Activated CD4-positive, alpha-beta T cell treated with anti-CD3 and anti-CD28 coated beads for 4 hours (primary cell): ENCODE measurements at regions not wholly inside any gene's neighbourhood (a gene's known extent, or its start where the extent isn't known, plus 50 kb on each side); places are given as distances from the start of the nearest gene placed in this dataset.
"Not testable (repeated sequence)": the region's sequence is repeated elsewhere in the genome, so short reads cannot be mapped to it uniquely, and the experiment has no call there.

Experiments
- DNase-seq, 2 donors: peaks; one replicate each; pipeline ENCODE4 v3.0.0-alpha.2; 2020

GRCh38 chr5:106874531-106874930 lies 796.2 kb downstream of the EFNA5 start:
- no peak for DNase-seq

- DNase-seq = no peak
Measured at GRCh38 chr5:106873568-106873967, 797.2 kb downstream of the EFNA5 start.

- no peak for DNase-seq
Measured at GRCh38 chr5:106865279-106865678, 805.5 kb downstream of the EFNA5 start.

DNA sequence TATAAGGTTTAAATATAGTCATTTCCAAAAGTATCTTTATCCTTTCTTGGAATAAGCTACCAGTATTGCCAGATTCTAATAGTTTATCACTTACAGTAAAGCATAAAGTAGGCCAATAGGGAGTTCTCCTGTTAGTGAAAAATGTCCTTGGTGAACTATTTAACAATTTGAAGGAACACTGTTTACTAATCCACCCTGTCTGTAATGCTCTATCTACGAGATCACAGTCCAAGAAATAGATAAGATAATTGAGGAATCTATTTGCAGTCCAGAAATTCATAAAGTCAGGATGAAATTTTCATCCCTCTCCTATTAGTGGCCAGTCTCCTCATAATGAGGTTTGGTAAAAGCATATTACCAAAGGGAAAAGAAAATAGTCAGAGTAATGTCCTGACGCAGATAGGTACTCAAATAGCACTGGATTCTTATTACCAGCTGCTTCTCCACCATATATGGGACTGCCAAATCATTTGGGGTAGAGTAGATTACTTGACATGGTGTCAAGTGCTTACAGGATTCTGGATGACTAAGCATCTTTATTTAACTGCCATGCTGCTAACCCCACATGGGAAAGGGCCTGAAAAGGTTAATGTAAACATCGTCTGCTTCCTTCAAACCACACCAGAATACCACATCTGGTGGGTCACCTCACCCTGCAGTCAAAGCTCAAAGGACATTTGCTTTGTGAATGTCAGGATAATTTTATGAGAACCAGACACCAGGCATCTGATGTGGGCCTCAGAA lies 808.1 kb downstream of the EFNA5 start:
- no peak for DNase-seq

- no peak for DNase-seq
Measured at GRCh38 chr5:106860398-106861044, 810.2 kb downstream of the EFNA5 start.

DNA sequence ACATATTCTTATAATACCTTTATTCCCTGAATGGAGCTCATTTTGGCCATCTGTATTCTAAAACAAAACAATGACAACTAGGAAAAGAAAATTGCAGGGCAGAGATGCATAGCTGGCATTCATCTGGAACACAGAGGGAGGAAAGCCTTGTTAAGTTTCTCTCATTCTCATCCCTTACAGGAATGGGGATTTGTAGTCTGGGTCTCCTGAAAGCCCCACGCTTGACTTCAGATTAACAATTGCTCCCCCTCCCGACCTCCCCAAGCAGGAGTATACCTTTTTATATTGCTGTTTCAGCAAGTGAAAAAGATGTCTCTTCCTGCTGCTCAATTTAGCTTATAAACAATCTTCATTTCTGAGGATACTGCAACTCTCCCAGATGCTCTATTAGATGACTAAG lies 812.1 kb downstream of the EFNA5 start:
- no peak for DNase-seq

- no peak for DNase-seq
Measured at GRCh38 chr5:106854922-106855321, 815.8 kb downstream of the EFNA5 start.

GRCh38 chr5:106854105-106854687 lies 816.5 kb downstream of the EFNA5 start:
- no peak for DNase-seq

- DNase-seq = no peak
Measured at GRCh38 chr5:106853266-106853665, 817.5 kb downstream of the EFNA5 start.

DNA sequence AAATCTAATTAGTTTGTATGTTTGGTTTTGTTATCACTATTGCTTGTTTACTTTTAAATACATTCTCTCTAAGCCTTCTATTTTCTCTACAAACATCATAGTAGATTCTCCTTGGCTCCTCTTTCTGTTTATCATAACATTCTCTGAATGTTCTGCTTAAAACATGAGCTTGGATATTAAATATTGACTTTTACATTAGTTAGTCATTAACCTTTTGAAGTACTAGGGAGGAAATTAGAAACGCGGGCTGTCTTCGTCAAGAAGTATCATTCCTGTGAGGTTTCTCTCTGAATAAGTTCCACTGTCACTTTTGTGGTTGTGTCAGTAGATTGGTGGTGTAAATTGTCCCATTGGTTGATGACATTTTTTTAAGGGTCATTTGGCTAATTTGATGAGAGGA lies 821.5 kb downstream of the EFNA5 start:
- no peak for DNase-seq

- DNase-seq = no peak
Measured at GRCh38 chr5:106843812-106844416, 826.8 kb downstream of the EFNA5 start.

DNA sequence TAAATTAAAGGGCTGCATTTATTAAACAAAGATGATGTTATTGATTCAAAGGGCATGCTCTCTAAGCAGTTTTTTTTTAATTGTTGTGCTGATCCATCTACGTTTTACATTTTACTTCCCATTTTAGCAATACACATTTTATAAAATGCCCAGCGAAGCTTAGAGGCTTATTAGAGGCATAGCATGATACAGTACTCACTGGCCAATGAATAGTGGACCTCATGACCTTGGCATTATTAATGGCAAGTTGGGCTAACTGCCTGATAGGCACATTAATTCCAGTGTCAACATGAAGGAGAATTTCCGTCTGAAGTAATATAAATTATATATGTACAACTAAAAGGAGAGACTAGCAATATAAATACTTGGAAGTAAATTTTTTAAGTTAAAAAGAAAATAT lies 837.2 kb downstream of the EFNA5 start:
- no peak for DNase-seq

DNA sequence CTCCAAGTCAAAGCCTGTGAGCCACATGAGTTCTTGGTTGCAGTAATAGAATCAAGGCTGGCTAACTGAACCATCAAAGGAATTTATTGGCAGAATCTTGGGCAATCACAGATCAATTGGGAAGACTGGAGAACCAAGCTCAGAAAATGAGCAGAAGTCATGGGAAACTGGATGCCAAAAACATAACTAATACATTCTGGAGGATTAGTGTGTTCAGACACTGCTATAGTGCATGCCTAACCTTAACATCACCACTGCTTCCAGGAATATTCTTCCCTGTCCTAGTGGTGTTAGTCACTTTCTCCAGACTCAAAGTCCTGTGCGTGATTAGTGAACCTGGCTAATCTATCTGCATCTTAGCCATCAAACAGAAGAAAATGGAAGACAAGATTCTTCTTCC lies 843.7 kb downstream of the EFNA5 start:
- no peak for DNase-seq

GRCh38 chr5:106825374-106825773 lies 845.4 kb downstream of the EFNA5 start:
- DNase-seq = no peak

- DNase-seq = no peak
Measured at GRCh38 chr5:106822851-106823250, 847.9 kb downstream of the EFNA5 start.

GRCh38 chr5:106818552-106818951 lies 852.2 kb downstream of the EFNA5 start:
- no peak for DNase-seq

DNA sequence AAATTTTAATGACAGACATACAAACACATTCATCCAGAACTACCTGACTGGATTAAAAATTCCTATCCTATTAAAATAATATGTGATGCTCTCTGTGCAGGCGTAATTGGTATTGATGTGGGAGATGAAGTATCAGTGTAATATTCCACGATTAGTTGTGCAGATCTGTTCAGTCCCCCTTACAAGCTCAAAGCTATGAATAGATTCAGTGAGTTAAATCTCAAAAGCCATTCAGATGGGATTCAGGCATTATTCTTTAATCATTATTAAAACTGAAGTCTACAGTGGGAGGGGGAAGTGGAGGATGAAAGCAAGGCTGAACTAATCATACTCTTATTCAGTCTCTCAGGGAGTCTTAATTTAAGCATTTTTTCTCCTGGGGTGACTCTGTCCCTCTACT lies 855.8 kb downstream of the EFNA5 start:
- DNase-seq = no peak

GRCh38 chr5:106801554-106801953 lies 869.2 kb downstream of the EFNA5 start:
- no peak for DNase-seq

DNA sequence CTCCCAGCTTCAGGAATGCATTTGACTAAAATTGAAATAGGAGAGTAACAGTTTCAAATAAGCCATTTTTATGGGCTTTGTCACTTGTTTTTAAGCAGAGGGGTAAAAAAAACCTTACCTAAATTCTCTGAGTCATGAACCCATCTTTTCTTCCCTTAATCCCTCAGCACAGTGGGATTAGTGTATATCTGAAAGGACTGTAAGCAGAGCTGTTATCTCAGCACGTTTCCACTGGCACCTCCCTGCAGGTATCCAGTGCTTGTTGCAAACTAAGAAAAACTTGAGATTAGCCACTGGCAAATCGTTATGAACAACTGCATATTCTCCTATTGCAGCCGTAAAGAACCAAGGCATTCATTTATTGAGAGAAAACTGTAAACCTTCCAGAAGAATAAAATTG lies 872.7 kb downstream of the EFNA5 start:
- DNase-seq = no peak

- no peak for DNase-seq
Measured at GRCh38 chr5:106796081-106796480, 874.7 kb downstream of the EFNA5 start.

GRCh38 chr5:106784846-106785245 lies 885.9 kb downstream of the EFNA5 start:
- no peak for DNase-seq

GRCh38 chr5:106780355-106780754 lies 890.4 kb downstream of the EFNA5 start:
- DNase-seq = no peak

DNA sequence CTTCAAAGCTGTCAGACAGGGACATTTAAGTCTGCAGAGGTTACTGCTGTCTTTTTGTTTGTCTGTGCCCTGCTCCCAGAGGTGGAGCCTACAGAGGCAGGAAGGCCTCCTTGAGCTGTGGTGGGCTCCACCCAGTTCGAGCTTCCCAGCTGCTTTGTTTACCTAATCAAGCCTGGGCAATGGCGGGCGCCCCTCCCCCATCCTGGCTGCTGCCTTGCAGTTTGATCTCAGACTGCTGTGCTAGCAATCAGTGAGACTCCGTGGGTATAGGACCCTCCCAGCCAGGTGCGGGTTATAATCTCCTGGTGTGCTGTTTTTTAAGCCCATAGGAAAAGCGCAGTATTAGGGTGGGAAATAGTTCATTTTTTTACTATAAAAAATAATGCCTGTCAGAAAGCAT lies 894.2 kb downstream of the EFNA5 start:
- DNase-seq = not testable (repeated sequence)

DNA sequence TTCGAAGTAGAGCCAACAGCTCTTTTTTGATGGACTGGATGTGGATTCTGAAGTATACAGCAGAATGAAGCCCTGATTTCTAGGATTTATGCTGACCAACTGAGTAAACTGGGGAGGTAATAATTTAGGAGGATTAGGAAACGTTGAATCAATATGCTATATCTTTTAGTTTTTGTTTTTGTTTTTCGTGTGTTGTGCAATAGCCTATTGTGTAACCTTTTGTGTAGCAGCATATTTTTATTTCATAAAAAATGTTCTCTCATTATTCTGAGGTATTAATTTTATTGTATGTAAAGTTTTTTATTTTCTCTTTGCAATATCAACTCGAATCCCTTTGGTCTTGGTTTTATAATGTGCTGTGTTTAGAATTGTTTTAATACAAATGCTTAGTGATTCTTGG lies 902.3 kb downstream of the EFNA5 start:
- DNase-seq = no peak
